T-helper 1 cell (primary cell): ENCODE measurements at regions not wholly inside any gene's neighbourhood (a gene's known extent, or its start where the extent isn't known, plus 50 kb on each side); places are given as distances from the start of the nearest gene placed in this dataset.
"Not testable (repeated sequence)": the region's sequence is repeated elsewhere in the genome, so short reads cannot be mapped to it uniquely, and the experiment has no call there.

Experiments
- DNase-seq, 5 donors: peaks; one replicate each; pipeline ENCODE4 v3.0.0-alpha.2; 2012 to 2020

DNA sequence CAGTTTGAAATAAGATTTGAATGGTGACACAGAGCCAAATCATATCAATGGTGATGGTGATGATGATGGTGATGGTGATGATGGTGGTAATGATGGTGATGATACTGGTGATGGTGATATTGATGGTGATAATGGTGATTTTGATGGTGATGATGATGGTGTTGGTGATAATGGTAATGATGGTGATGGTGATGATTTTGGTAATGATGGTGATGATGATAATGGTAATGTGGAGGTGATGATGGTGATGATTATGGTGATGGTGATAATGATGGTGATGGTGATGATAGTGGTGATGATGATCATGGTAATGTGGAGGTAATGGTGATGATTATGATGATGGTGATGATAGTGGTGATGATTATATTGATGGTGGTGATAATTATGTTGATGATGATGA is 311.9 kb upstream of the SFSWAP start:
- DNase-seq: no peak

DNA sequence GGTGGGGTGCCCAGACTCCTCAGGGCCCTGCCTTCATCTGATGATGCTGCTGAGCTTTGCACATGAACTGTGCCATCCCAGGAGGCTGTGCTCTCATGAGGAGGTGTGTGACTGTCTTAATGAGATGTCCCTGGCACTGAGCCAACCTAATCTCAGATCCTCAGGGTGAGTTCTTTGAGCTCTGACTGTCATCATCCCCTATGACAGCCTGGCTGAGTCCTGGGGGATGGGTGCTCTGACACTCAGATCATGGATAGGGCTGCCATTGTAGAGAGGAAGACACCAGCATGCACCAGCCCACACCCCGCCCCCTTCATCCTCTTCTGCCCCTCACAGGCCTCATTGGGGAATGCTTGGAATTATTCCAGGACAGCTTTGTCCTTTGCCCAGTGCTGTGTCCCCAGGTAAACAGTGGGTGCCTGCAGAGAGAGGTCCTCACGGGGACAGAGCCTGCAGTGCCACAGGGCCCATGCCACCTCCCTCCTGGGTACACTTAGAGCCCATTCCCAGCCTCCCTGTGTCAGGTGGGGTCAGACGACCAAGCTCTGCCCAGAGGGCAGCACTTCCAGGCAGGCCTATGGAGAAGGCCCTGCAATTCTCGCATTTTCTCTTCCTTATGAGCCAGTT is 310.1 kb upstream of the SFSWAP start:
- not testable (repeated sequence) for DNase-seq

- not testable (repeated sequence) for DNase-seq
These were observed 308.8 kb upstream of the SFSWAP start for GRCh38 chr12:131401907-131402633.

- DNase-seq: no peak
These were observed 308.0 kb upstream of the SFSWAP start for GRCh38 chr12:131402781-131403396.

- DNase-seq: no peak
These were observed 307.2 kb upstream of the SFSWAP start for GRCh38 chr12:131403676-131404075.

DNA sequence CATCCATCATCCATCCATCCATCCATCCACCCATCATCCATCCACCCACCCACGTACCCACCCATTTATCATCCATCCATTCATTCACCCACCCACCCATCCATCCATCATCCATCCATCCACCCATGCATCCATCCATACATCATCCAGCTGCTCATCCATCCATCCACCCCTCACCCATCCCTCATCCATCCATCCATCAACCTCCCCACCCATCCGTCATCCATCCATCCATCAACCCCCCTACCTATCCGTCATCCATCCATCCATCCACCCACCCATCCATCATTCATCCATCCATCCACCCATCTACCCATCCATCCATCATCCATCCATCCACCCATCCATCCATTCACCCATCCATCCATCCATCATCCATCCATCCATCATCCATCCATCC is 306.2 kb upstream of the SFSWAP start:
- DNase-seq: no peak

DNA sequence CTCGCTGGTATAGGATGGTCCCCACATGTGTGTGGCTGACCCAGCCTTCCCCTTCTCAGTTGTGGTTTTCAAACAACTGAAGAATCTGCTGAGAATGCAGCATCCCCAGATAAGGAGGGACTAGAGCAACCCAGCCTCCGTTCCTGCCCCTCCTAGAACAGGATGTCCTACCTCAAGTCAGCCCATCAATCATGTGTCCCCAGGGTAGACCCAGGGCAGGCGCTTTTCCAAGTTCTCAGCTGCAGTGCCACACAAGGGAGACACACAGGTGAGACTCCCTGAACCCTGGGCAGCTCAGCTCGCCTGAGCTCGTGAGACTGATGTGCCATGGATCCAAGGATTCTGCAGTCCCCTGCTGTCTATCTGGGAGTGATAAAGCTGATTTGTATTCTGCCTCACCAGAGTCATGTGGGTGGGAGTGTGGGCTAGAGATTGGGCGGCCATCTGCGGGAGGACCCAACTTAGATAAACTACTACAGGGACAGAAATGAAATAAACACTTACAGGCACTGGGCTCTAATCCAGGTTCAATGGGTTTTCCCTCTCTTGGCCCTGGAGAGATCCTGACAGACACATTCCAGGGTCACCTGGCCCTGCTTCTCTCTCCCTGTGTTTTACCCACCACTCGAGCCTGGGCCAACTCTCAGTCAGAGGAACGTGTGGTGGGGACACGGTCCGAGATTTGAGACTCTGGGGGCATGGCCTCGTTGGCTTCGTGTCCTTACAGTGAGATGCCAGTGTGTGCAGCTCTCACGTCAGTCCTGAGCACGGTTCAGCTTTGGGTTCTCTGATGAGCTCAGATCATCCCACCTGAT is 303.5 kb upstream of the SFSWAP start:
- no peak for DNase-seq

GRCh38 chr12:131408036-131408365 is 302.9 kb upstream of the SFSWAP start:
- DNase-seq: no peak

DNA sequence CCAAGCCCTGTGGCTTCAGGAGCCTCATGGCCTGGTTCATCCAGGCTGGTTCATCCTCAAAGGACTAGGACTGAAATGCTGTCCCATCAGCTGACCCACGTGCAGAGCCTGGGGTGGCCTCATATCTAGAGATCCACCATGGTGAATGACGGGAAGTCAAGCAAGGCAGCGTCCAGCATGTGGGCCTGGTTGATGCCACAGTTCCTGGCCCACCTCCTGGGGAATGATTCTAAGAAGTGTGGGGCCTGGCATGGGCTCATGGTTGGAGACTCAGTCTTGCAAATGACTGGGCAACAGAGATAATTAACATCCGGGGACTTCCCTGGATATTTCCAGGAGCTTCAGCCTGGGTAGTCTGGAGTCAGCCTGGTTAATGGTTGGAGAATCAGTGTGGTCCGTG is 302.4 kb upstream of the SFSWAP start:
- no peak for DNase-seq

DNA sequence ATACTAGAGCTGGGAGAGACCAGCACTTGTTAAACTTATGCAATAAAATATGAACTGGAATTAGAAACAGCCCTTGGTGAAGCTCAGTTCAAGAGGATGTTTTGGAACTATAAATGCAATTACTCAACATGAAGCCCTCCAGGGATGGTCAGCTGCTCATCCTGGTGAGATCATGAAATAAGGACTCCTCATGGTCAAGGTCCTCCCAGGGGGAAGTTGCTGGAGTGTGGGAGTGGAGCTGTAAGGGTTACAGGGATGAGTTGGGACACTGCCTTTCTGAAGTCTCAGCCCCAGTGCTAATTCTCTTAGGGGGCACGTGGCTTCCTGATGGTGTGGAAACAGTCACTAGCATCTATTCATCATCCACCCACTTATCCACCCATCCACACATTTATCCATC is 301.7 kb upstream of the SFSWAP start:
- no peak for DNase-seq

DNA sequence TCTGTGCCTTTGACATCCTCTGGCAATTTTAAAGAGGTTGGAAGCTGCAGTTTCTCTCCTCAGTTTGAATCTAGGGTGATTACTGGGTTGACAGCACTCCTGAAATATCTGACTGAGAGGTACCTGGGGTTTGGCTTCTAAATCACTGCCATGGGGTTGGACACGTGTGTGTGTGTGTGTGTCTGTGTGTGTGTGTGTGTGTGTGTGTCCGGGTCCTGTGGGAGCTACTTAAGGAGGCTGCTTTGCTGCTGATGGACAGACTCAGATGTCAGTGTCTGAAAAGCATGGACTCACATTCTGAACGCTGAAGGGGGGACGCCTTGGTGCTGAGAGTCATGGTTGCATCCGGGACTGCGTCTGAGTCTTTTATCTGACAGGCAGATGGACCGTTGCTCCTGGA is 299.1 kb upstream of the SFSWAP start:
- DNase-seq: not testable (repeated sequence)

- DNase-seq: no peak
These were observed 297.9 kb upstream of the SFSWAP start for GRCh38 chr12:131413006-131413405.

DNA sequence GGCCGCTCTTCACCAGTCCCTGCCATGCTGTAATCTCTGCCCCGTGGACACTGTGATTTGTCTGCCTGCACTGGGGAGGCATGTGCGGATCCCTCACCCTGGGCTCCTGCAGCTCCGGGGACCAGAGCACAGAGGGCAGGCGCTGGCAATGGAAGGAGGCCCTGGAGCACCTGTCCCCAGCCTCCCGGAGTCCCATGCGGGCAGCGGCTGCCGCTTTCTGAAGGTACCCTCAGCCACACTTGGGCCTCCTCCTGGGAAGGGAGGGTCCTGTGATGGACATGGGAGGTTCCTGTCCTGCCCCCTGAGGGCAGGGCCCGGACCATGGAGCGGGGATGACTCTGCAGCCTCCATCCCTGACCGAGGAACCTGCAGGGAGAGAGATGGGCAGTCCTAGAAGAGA is 297.4 kb upstream of the SFSWAP start:
- DNase-seq: no peak

DNA sequence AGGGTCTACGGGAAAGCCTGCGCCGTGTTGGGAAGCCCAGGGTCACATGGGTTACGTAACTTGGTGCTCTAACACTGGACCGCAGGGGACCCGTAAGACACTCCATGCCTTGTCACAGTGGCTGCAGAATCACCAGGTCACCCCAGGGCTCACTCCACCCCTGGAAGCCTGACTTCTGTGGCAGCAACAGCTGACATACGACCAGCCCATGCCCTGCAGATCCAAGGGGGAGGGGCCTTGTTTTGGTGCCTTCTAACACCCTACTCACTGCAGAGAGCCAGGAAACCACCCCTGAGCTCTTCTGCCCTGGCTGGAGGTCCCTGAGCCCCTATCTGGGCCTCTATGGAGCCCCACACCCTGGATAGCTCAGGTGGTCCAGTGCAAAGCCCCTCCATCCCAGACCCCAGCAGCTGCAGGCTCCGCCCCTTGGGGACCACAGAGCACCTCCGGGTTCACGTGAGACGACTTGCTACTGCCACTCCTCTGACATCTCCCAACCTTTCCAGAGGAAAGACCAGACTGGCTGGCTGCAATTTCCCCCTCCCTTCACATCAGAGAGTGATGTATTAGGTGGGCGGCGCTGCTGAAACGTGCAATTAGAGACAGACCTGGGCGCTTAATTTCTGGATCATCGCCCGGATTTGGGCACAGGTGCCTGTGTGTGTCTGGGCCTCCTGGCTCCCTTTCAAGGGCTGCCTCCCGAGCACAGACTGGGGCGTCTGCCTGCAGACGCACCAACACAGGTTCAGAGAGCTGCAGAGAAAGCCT is 296.6 kb upstream of the SFSWAP start:
- DNase-seq: not testable (repeated sequence)

- DNase-seq: no peak
These were observed 295.1 kb upstream of the SFSWAP start for GRCh38 chr12:131415781-131416180.

GRCh38 chr12:131418121-131418520 is 292.8 kb upstream of the SFSWAP start:
- no peak for DNase-seq

DNA sequence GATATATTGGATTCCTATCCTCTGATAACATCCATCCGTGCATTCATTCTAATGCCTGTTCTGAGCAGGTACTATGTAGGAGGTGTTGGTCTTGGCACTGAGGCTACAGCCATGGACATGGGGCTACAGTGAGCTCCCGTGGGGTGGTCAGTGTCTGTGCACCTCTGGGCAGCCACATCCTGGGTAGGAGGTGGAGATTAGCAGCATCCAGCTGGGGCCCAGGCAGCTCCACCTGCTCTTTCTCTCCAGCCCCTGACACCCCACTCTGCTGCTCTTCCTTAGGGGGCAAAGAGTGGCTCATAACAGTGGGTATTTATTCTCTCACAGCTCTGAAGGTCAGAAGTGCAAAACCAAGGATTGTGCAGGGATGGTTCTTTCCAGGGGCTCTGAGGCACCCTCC is 292.0 kb upstream of the SFSWAP start:
- no peak for DNase-seq

DNA sequence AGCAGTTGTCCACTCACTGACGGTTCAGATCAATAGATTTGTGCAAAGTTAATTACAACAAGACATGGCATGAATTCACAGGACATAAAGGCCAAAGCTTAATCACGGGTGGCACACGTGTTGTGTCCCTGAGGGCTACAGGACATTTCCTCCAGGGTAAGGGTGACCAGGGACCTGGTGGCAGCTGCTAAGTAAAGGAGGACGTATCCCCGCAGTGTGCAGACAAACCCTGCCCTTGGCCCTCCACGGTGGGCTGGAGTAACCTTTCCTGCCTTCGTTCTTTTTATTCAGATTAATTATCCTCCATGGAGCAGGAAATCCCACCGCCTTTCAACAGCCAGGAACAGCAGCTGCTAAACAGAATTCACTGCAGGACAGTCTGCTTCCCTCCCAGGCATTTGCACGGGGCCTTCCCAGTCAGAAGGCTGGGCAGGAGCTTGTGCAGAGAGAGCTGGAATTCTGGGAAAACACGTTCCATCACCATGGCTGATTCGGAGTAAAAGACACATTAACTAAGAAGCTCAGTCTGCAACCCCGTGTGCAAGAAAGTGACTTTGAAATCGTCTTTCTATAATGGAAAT is 289.9 kb upstream of the SFSWAP start:
- no peak for DNase-seq

DNA sequence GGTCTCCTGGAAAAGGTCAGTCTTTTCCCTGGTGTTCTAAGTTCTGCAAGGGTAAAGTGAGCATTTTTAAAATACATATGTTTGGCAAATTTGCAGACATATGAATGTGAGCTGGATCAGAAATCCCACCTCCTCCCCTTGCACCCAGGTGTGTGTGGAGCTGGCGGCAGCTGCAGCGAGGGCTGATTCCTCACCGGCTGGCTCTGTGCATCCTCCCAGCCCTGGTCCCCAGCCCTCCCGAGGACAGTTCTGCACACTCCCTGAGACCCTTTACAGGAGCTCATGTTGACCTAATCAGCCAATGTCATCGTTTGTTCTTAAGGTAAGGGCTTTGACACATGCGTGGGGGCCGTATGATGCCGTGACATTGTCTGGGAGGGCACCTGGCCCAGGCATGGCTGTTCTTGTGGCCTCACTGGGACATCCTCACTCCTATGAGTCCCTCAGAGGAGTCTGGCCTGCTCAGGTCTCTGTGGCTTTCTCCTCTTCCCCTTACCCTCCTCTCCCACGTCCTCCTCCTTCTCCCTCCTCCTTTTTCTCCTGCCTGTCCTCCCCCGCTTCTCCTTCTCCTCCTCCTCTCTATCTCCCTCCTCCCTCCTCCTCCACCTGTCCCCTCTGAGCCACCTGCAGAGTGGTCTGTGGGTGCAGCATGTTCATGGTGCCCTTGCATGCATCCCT is 289.2 kb upstream of the SFSWAP start:
- no peak for DNase-seq

DNA sequence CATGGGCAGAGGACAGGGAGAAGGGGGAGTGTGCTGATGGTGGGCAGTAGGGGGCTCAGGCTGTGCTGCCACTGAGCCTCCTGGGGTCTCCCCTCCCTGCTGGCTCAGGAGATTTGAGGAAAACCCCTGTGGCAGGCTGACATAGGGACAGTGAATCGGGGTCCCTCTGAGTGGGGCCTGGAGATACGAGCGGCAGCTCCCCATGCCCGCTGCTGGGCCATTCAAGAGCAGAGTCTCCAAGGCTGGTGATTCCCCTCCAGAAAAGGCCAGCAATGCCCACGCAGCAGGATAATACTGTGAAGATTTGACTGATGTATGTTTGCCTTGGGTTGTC is 288.7 kb upstream of the SFSWAP start:
- no peak for DNase-seq

DNA sequence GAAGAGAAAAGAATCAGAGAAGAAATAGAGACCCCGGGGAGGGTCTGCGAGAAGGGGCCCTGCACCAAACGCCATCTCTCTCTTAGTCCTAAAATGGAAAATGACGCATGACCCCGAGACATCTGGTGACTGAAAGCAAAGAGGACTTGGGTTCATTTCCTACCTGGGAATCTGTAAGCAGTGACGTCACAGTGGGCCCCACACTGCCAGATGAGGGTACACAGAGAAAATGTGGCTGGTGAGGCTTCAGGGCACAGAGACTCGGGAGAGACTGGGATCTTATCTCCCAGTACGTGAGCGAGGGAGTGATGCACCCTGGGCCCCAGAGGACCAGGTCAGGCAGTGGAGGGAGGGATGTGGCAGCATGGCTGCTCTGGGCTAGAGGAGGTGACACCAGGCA is 288.1 kb upstream of the SFSWAP start:
- DNase-seq: no peak

DNA sequence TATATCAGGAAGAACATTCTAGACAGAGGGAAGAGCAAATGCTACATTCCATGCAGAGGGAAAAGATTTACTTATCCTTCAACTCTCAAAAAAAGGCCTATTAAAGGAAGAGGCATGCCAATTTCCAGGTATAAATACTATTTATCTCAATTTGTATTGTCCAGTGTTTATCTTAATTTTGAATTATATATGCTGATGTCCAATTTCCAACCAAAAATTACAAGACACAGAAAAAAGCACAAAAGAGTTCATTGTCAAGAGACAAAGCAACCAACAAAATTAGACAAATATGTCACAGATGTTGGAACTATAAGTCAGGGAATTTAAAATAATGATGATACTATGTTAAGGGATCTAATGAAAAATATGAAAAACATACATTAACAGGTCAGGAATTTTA is 286.6 kb upstream of the SFSWAP start:
- DNase-seq: no peak
